ENCODE measurements at regions not wholly inside any gene's neighbourhood (a gene's known extent, or its start where the extent isn't known, plus 50 kb on each side); places are given as distances from the start of the nearest gene placed in this dataset.

- TF ChIP-seq PPARA (CRISPR knock-in tag; IDR thresholded peaks at IDR 0.05; ENCODE audit: borderline replicate concordance): no peak
- no peak for TF ChIP-seq CSDC2 (CRISPR knock-in tag; IDR thresholded peaks at IDR 0.05)
- no peak for TF ChIP-seq ZFP30 (CRISPR knock-in tag; IDR thresholded peaks at IDR 0.05)
- no peak for TF ChIP-seq TOX (CRISPR knock-in tag; IDR thresholded peaks at IDR 0.05; ENCODE audit: borderline replicate concordance)
- no peak for TF ChIP-seq OSR1 (CRISPR knock-in tag; IDR thresholded peaks at IDR 0.05)
- no peak for TF ChIP-seq CSRNP3 (CRISPR knock-in tag; IDR thresholded peaks at IDR 0.05)
- TF ChIP-seq TSHZ2 (CRISPR knock-in tag; IDR thresholded peaks at IDR 0.05): no peak
- TF ChIP-seq ZFP3 (CRISPR knock-in tag; IDR thresholded peaks at IDR 0.05): no peak
- no peak for TF ChIP-seq TCF4 (CRISPR knock-in tag; IDR thresholded peaks at IDR 0.05; ENCODE audit: borderline replicate concordance)
- no peak for TF ChIP-seq SNAI2 (CRISPR knock-in tag; IDR thresholded peaks at IDR 0.05)
- TF ChIP-seq ARNTL (CRISPR knock-in tag; IDR thresholded peaks at IDR 0.05; ENCODE audit: borderline replicate concordance, low read depth): no peak
- no peak for TF ChIP-seq ZNF8 (CRISPR knock-in tag; IDR thresholded peaks at IDR 0.05)
- TF ChIP-seq ZNF565 (CRISPR knock-in tag; conservative IDR thresholded peaks at IDR 0.05; ENCODE audit: low read depth): no peak
- no peak for TF ChIP-seq POU6F1 (CRISPR knock-in tag; IDR thresholded peaks at IDR 0.05; ENCODE audit: borderline replicate concordance, low read depth)
These were observed 295.7 kb downstream of the FBXW7 start for GRCh38 chr4:152240232-152240631.

GRCh38 chr4:152239216-152239615 is 296.7 kb downstream of the FBXW7 start:
- ATAC-seq: no peak
- no peak for TF ChIP-seq TCF4 (CRISPR knock-in tag; IDR thresholded peaks at IDR 0.05; ENCODE audit: borderline replicate concordance)
- TF ChIP-seq PPARA (CRISPR knock-in tag; IDR thresholded peaks at IDR 0.05; ENCODE audit: borderline replicate concordance): no peak
- TF ChIP-seq CREB5 (CRISPR knock-in tag; IDR thresholded peaks at IDR 0.05; ENCODE audit: low read depth): no peak
- TF ChIP-seq POU6F1 (CRISPR knock-in tag; IDR thresholded peaks at IDR 0.05; ENCODE audit: borderline replicate concordance, low read depth): no peak
- TF ChIP-seq ISL1 (CRISPR knock-in tag; IDR thresholded peaks at IDR 0.05): no peak
- no peak for TF ChIP-seq SNAI2 (CRISPR knock-in tag; IDR thresholded peaks at IDR 0.05)
- TF ChIP-seq ZFP3 (CRISPR knock-in tag; IDR thresholded peaks at IDR 0.05): no peak

More at GRCh38 chr4:152240232-152240631, 295.7 kb downstream of the FBXW7 start:
- ATAC-seq: no peak

GRCh38 chr4:152236519-152237056 is 299.3 kb downstream of the FBXW7 start:
- TF ChIP-seq TSHZ2 (CRISPR knock-in tag; IDR thresholded peaks at IDR 0.05) (no peak), ARNTL (CRISPR knock-in tag; IDR thresholded peaks at IDR 0.05; ENCODE audit: borderline replicate concordance, low read depth) (no peak)
- no peak for ATAC-seq
